DND-41 (cell line): ENCODE measurements at regions not wholly inside any gene's neighbourhood (a gene's known extent, or its start where the extent isn't known, plus 50 kb on each side); places are given as distances from the start of the nearest gene placed in this dataset.

Source experiments
- CTCF ChIP-seq: IDR thresholded peaks from 2 replicates; pipeline ENCODE4 v1.5.1; 2012; ENCODE audit warnings: borderline replicate concordance, low read length, moderate library complexity, mild to moderate bottlenecking; ENCODE audit not compliant: poor library complexity, severe bottlenecking; ENCODE audit errors: extremely low read depth
- EZH2 ChIP-seq: IDR thresholded peaks from 3 replicates; pipeline ENCODE4 v1.6.1; 2012; ENCODE audit warnings: borderline replicate concordance, low read depth, mild to moderate bottlenecking, moderate library complexity, low read length, inconsistent platforms; ENCODE audit not compliant: severe bottlenecking

- TF ChIP-seq CTCF: no peak
- no peak for TF ChIP-seq EZH2
Observed at GRCh38 chr10:37490266-37490665, 364.9 kb downstream of the ANKRD30A start.
